ENCODE measurements at regions not wholly inside any gene's neighbourhood (a gene's known extent, or its start where the extent isn't known, plus 50 kb on each side); places are given as distances from the start of the nearest gene placed in this dataset.

- intact Hi-C loops (cut with micrococcal nuclease) = no loop called here
These were observed 416.8 kb downstream of the NPHP4 start for GRCh38 chr1:5575396-5575940.

DNA sequence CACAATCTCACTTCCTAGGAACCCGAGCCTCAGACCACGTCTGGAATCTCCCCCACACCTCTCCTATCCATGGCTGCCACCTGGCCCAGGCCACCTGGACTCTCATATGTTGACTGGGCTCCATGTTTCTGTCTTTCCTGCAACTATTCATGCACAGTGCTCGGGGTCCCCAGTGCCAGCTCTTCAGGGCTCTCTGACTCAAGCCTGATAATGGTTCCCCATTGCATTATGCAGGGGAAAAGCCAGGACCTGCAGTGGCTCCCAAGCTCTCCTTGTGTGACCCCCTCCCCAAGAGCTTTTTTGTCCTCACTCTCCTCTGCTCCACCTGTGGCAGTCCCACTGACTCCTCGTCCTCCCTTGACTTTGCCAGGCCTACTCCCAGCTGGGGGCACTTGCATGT, 417.6 kb downstream of the NPHP4 start:
- intact Hi-C loops (cut with micrococcal nuclease) = no loop called here

- intact Hi-C loops (cut with micrococcal nuclease) = no loop called here
These were observed 419.4 kb downstream of the NPHP4 start for GRCh38 chr1:5572794-5573193.

GRCh38 chr1:5571861-5572401, 420.3 kb downstream of the NPHP4 start:
- intact Hi-C loops (cut with micrococcal nuclease) = no loop called here

DNA sequence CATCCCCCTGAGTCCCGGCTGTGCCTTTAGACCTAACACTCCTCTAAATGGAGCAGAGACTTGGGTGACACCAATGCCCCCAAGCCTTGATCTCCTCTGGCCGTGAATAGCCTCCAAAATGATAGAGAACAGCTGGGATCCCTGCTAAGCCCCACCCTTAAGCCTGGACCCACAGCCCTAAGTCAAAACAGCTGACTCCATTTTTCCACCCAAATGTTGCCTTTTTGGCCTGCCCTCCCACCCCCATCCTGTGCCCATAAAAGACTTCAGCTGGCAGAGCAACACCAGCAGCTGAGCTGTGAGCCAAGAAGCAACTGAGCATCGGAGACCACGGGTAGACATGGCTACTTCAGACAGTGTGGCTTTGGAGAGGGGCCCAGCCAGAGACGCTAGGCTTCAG, 420.8 kb downstream of the NPHP4 start:
- intact Hi-C loops (cut with micrococcal nuclease) = no loop called here

DNA sequence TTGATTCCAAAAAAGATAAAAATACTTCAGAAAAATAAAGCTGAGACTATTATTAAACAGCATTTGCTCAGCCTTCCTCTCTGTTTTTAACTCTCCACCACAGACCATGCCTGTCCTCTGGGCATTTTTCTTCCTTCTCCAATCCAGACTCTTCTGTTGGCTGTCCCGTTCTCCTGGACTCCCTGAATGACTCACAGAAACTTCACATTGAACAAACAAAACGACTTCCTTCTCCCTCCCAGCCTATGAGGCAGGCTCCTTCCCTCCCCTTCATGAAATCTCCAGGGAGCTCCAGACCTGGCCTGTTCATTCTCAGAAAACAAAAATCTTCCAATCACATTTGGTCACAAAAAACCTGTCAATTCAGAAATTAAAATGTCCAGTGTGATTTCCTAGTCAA, 421.3 kb downstream of the NPHP4 start:
- intact Hi-C loops (cut with micrococcal nuclease) = no loop called here

- intact Hi-C loops (cut with micrococcal nuclease) = no loop called here
These were observed 423.9 kb downstream of the NPHP4 start for GRCh38 chr1:5568321-5568720.

- intact Hi-C loops (cut with micrococcal nuclease) = no loop called here
These were observed 424.4 kb downstream of the NPHP4 start for GRCh38 chr1:5567839-5568238.

DNA sequence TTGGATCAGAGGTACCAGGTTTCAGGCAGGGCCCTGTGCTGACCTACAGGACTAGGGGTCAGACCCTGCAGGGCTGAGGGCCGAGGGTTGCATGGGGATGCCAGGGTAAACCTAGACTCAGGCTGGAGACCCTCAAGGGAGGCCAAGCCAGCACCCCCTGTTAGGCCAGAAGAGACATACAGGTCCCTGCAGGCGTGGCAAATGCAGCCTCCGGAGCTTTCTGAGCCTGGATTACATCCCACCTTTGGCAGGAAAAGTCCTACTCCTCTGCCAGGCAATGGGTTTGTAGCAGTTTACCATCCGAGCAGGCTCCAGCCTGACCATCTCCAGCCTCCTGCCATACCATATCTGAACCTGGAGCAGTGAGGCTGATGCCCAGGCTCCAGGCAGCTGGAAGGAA, 425.3 kb downstream of the NPHP4 start:
- intact Hi-C loops (cut with micrococcal nuclease) = no loop called here

DNA sequence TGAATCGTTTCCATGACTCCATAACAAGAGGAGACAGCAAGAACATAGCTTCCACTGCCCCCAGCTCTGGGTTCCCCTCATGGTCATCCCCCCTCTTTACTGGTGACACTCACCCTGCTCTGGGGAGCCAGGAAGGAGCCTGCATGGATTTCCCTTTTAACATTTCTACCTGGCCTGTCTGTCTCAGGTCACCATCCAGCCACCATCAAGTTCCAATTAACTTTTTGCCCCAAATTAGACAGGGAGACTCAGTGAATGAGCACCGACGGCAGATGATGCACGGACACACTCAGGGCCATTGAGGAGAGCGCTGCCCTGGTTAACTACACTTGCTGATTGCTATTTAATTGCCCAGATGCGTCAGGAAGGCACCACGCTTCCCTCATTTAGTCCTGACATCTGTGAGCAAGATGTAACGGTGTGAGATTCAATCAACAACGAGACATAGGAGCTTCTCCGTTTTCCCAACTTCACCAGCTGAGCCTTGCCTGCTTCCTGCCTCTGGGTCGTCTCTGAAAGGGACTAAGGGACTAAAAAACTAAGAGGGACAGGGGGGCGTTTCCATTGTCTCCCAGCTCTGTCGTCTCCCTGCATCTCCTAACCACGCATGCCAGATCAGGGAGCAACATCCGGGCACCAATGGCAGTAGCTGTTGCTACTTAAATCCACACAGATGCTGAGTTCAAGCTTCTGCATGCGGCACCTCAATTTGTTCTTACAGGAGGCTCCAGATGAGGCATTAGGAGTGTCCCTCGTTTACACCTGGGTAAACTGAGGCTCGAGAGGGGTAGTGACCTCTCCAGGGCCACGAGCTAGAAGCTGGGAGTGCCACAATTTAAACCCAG, 426.7 kb downstream of the NPHP4 start:
- intact Hi-C loops (cut with micrococcal nuclease) = no loop called here

DNA sequence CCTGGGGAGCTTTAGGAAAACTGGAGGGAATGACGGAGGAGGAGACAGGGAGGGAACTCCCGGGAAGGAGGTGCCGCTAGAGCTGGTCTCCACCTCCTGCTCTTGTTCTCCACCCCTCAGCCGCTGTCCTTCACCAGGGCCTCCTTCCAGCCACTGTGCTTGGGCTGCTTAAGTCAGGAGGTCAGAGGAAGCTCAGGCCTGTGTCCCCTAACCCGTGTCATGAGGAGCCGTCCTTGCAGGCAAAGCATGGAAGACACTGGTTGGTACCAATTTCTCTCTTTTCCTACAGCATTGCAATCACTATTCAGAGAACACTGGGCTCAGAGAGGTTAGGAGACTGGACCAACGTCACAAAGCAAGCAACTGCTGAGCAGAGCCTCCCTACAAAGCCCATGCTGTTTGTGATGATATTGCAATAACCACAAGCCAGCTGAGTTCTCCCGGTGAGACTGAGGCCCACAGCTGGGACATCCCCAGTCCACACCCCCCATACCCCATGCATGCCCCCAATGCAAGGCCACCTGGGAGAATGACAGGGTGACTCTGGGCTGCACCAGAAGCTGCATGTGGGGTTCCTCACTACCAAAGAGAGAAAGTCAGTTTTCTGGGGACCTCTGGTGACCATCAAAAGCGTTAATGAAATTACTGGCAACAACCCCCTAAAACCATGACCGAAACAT, 427.5 kb downstream of the NPHP4 start:
- intact Hi-C loops (cut with micrococcal nuclease) = no loop called here

- intact Hi-C loops (cut with micrococcal nuclease) = no loop called here
These were observed 428.2 kb downstream of the NPHP4 start for GRCh38 chr1:5563861-5564577.

- intact Hi-C loops (cut with micrococcal nuclease) = no loop called here
These were observed 429.5 kb downstream of the NPHP4 start for GRCh38 chr1:5562769-5563168.

DNA sequence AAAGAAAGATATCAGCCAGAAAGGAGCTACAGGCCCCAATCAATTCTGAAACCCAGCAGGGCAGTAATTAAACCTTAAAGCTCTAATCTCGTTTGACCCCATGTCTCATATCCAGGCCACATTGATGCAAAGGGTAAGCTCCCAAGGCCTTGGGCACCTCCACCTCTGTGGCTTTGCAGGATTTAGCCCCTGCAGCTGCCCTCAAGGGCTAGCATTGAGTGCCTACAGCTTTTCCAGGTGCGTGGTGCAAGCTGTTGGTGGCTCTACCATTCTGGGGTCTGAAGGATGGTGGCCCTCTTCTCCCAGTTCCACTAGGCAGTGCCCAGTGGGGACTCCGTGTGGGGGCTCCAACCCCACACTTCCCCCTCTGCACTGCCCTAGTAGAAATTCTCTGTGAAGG, 429.9 kb downstream of the NPHP4 start:
- intact Hi-C loops (cut with micrococcal nuclease) = no loop called here

- intact Hi-C loops (cut with micrococcal nuclease) = no loop called here
These were observed 433.1 kb downstream of the NPHP4 start for GRCh38 chr1:5559078-5559477.

DNA sequence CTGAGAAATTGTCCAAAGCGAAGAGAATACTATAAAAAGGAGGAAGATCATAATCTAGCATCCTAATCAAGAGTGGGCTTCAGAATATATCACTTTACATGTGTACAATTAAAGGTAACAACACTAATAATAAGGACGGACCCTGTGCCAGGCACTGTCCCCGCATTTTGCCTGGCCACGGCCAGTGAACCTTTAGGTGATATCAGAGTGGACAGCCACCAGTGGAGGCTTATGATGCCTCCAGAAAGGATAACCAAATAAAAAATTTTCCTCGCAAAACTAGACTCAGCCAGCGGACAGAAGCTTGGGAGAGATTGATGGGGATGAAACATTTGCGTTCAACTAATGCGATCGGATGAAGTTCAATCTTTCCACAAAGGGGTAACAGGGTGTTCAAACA, 436.4 kb downstream of the NPHP4 start:
- intact Hi-C loops (cut with micrococcal nuclease) = no loop called here

DNA sequence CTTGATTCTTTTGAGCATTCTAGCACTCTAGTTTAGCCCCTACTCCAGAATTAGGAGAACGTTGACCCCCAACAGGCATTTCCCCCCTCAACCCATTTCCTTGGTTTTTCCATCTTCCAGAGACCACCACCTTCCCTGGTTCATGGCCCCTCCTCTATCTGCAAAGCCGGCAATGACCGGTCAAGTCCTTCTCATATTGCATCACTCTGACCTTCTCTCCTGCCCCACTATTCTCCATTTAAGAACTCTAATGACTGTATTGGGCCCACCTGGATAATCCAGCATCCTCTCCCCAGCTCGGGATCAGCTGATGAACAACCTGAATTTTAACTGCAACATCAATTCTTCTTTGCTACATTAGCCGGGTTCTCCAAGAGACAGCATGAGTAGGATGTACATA, 437.4 kb downstream of the NPHP4 start:
- intact Hi-C loops (cut with micrococcal nuclease) = no loop called here

- intact Hi-C loops (cut with micrococcal nuclease) = no loop called here
These were observed 438.1 kb downstream of the NPHP4 start for GRCh38 chr1:5554111-5554510.

DNA sequence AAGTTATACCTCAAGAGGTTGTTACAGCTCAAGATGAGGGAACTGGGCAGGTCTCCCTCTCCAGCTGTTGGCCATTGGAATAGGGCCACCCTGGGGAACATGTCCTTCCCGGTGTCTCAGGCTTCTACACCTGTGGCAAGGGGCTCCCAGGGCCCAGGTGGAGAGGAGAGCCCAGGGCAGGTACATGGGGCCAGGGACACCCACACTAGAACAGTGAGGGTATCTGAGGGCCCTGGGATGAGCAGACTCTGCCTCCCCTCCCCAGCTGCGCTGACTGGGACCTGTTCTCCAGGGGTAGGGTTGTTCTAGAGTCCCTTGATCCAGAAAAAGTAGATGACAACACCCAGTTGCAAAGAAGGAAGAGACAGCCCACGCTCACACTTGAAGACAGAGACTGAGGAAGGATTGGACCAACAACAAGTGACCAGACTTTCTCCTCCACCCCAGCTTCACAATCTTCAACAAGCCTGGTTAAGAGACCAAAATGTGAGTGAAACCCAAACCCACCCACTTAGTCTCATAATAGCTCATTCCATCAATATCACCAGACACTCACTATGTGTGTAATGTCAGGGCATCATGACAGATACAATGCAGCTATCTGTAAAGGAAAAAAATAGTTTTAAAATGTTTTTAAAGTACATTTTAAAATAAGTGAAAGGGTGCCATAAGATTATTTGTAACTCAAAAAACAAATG, 439.3 kb downstream of the NPHP4 start:
- intact Hi-C loops (cut with micrococcal nuclease) = no loop called here

- intact Hi-C loops (cut with micrococcal nuclease) = no loop called here
These were observed 440.8 kb downstream of the NPHP4 start for GRCh38 chr1:5551274-5551975.

- intact Hi-C loops (cut with micrococcal nuclease) = no loop called here
These were observed 444.0 kb downstream of the NPHP4 start for GRCh38 chr1:5548266-5548665.

Measured in T-helper 1 cell treated with Interleukin-12 subunit alpha and Interleukin-12 subunit beta and Interleukin-4 antibody, amounts not matched to agents 30 ng/mL and 1 ng/mL, for 36 hours (primary cell).